Skin epidermis (tissue), 12 donors: ENCODE measurements at regions not wholly inside any gene's neighbourhood (a gene's known extent, or its start where the extent isn't known, plus 50 kb on each side); places are given as distances from the start of the nearest gene placed in this dataset.
A peak's percentile ranks its signal among the peaks of the same experiment; 100 is the strongest.
"Not testable (repeated sequence)": the region's sequence is repeated elsewhere in the genome, so short reads cannot be mapped to it uniquely, and the experiment has no call there.

Experiments used
- H3K27ac ChIP-seq, 21 experiments: fragments of 200-600 bp; sonication (generic) in 11 of 21; one replicate each; pipeline ENCODE4 v1.5.0; 2020; ENCODE audit warnings: mild to moderate bottlenecking in 3 of 21, inconsistent platforms in 2 of 21, moderate library complexity in 2 of 21
- H3K4me3 ChIP-seq, 7 experiments: fragments of 200-600 bp; sonication (generic) in 2 of 7; one replicate each; pipeline ENCODE4 v1.5.0; 2020; ENCODE audit warnings: inconsistent platforms in 2 of 7, mild to moderate bottlenecking in 2 of 7, moderate library complexity in 1 of 7

DNA sequence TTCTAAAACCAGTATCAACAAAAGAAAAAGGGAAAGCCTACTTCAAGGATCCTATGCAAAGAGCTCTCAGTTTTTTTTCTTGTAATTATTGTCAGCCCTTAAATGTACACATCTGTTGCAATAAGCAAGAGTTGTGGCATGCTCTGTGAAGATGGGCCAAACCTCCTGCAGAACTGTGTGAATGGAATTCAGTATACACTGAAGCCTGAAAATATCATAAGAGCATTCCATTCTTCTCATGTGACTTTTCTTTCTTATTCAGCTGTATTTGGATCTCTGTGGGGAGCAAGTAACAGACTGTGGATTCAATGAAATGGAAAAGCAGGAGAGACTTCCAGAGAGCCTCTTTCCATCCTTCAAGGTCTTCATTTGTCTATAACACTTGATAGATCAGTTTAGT, 130.7 kb downstream of the SAMD9 start:
- H3K27ac ChIP-seq = peak overlapping the region in 5 of 21 experiments; percentile 28 to 56 (median 34)

DNA sequence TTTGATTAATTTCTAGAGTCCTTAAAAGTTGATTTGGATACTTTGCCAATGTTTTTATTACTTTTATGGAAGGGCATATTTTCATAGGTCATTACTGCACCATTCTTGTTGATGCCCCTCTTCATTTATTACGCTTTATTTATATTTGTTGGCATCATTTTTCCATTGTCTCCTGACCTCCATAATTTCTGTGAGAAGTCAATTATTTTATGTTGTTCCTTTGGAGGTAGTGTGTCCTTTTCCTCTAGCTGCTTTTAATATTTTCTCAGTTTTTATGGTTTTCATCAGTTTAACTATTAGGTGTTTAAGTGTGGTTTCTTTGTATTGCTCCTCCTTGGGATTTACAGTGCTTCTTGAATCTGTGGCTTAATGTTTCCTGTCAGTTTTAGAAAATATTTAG, 134.9 kb downstream of the SAMD9 start:
- Histone ChIP-seq H3K4me3 (no peak overlapping the region), H3K27ac (no peak overlapping the region)

More for the DNA sequence above, 130.7 kb downstream of the SAMD9 start:
- no peak overlapping the region for H3K4me3 ChIP-seq

DNA sequence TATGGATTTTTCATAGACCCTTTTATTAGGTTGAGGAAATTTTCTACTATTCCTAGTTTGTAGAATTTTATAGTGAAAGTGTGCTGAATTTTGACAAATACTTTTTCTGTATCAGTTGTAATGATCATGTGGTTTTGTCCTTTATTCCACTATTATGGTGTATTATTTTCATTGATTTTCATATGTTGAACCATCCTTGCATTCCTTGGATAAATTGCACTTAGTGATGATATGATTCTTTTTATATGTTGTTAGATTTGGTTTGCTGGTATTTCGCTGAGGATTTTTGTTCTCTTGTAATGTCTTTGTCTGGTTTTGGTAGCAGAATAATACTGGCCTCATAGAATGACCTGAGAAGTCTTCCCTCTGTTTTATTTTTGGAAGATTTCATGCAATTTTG, 140.6 kb upstream of the CDK6 start:
- H3K4me3 ChIP-seq = no peak overlapping the region
- H3K27ac ChIP-seq = no peak overlapping the region

DNA sequence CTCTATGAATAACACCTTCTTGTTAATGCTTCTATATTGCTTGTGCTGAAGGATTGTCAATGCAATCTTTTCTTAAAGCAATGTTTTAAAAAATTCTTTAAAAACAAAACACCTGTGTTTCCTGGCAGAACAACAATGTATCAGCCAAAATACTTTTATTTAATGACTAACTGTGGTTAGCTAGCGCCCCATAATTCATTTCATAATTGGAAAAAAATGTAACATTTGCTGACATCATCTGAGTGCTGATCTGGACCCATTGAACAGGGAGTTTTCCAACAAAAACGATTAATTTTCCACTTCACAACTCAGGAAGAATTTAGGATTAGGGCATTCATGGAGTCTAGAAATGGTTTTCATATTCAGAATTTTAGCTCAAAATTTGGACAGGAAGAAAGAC, 137.6 kb upstream of the CDK6 start:
- Histone ChIP-seq H3K4me3 (no peak overlapping the region), H3K27ac (no peak overlapping the region)

DNA sequence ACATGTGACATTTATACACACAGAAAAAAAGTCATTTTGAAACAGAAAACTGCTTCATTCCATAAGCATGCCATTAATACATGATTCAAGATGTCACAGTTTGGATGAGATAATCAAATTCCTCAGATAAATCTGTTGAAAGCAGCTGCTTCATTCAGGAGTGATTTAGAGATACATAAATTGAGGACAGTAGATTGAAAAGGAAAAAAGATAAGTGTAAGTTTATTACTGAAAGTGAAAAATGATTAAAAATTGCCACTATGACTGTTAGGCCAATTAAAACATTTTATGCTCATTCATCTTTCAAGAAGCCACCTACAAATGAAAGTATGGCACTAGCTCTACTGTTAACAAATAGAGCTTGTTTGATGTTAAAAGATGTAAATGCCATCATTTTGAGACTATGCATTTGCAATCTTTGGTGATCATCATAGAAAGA, 136.9 kb upstream of the CDK6 start:
- Histone ChIP-seq H3K27ac (no peak overlapping the region), H3K4me3 (no peak overlapping the region)

DNA sequence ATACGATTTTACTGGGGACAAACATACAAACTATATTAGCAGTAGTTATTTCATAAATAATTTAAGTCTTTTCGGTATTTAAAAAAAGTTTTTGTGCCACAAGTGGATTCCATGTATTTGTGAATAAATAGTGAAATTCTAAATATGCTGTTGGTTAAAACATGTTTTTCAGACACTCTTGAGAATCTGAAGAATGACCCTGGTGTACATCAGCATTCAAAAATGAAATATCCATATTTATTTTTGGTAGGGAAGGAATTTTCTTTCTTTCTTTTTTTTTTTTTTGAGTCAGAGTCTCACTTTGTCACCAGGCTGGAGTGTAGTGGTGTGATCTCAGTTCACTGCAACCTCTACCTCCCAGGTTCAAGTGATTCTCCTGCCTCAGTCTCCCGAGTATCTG, 136.1 kb upstream of the CDK6 start:
- no peak overlapping the region for H3K27ac ChIP-seq
- no peak overlapping the region for H3K4me3 ChIP-seq

DNA sequence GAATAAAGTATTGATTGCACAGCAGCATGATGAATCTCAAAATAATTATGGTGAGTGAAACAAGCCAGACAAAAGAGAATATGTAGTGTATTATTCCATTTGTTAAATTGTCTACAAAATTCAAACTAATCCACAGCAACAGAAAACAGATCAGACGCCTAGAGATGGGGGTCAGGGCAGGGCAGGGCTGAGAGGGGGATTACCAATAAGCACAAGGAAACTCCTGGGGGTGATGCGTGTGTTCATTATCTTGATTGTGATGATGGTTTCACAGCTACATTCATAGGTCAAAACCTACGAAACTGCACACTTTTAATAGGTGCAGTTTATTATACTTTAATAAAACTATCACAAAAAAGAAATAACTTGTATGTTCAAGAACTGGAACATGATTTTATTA, 132.7 kb upstream of the CDK6 start:
- Histone ChIP-seq H3K4me3 (no peak overlapping the region), H3K27ac (no peak overlapping the region)

DNA sequence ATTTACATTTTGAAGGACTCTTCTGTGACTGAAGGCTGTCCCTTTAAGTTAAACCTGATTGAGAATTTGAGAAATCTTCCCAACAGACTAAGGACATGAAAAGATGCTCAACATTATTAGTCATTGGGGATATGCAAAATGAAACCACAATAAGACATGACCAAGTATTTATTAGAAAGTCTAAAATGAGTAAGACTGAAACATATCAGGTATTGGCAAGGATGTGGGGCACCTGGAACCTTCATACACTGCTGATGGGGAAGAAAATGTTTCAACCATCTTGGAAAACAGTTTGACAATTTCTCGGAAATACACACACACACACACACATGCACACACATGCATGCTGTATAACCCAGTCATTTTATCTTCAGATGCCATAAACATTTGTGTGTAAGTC, 132.1 kb upstream of the CDK6 start:
- no peak overlapping the region for H3K4me3 ChIP-seq
- H3K27ac ChIP-seq = no peak overlapping the region

DNA sequence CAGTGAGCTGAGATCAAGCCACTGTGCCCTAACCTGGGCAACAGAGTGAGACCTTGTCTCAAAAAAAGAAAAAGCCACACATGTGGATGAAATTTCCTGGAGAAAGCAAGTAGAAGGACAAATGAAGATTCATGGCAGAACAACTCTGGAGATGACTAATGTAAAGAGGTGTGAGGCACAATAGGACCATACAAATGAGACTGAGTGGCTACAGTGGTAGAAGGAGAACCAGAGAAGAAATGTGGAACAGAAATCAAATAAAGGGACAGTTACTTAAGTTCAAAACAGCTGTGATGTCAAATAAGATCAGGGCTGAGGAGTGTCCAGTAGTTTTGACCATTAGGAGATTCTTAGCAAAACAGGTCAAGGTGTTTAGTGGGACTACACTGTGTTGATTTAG, 130.9 kb upstream of the CDK6 start:
- Histone ChIP-seq H3K4me3 (no peak overlapping the region), H3K27ac (no peak overlapping the region)

DNA sequence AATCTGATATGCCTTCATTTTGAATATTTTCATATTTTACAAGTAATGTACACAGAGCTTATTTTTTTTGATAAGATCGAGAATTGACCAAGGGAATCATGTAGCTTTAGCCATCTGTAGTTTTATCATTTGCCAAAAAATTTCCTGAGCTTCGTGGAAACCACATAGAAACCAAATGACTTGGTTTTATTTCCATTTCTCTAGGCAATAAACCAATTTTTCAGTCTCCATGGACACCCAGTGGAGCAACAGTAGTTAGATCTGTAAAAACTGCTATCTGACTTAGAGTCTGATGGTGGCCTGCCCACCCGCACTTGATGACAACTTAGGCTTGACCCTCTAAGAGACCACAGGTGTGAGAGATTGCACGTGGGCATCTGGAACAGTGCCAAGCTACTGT, 127.8 kb upstream of the CDK6 start:
- Histone ChIP-seq H3K4me3 (no peak overlapping the region), H3K27ac (no peak overlapping the region)

DNA sequence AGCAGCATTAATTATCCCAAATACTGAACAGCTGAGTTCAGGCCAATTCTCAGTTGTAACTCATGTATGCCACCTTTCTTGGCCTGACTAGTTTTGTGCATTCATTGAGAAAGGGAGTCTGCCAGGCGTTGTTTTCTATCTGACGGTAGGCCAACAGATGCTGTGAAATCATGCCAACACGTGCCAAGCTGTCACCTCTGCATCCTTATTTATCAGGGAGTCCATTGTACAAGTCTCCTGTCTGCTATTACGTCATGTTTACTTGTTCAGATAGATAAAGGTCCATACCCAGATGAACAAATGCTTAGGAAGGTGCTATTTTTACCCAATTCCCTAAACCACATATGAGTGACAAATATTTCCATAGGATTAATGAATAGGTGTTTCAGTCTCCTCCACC, 127.2 kb upstream of the CDK6 start:
- no peak overlapping the region for H3K27ac ChIP-seq
- no peak overlapping the region for H3K4me3 ChIP-seq

DNA sequence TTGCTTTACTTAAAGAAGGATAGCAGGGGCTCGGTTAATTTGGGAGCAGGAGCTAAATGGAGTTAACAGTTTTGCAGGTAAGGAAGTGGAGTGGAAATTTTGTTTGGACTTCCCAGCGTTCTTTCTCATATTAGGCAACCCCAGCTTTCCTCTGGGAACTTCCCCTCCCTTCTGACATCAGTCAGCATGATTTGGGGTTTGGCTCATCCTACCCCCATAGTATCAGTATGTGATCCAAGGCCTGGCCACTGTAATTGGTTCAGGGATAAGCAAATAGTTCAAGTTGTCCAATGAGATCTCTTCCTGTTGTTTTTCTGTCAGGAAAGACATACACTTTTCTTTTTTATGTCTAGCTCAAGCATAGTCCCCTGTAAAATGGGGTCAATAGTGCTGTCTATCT, 125.6 kb upstream of the CDK6 start:
- Histone ChIP-seq H3K4me3 (no peak overlapping the region), H3K27ac (no peak overlapping the region)

DNA sequence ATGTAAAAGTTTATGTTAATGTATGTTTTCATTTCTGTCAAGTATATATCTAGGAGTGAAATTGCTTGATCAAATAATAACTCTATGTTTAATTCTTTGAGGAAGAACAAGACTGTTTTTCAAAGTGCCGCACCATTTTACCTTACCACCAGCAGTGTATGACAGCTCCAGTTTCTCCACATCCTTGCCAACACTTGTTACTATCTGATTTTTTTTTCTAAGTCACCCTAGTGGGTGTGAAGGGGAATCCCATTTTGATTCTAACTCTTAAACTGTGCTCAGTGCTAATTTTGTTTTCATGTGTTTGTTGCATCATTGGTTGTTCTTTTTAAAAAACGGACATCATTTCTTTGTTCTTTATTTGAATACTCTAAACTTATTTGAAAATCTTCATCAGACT, 120.2 kb upstream of the CDK6 start:
- no peak overlapping the region for H3K27ac ChIP-seq
- no peak overlapping the region for H3K4me3 ChIP-seq

DNA sequence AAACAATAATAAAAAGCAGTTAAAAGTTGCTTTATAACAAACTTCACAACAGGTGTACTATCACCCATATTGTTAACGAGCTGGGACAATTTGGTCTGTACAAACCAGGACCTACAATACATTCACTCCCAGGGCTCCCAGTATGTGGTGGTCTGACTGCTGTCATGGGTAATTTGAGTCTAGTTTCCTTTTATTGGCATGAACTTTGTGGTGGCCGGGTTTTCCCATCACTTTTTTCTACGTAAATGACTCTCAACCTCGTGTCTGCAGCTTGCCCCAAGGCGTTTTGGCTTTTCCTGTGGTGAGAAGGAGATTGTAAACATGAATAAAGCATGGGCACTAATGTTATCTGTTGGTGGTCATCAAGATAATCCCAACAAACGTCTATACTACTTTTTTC, 118.7 kb upstream of the CDK6 start:
- Histone ChIP-seq H3K27ac (no peak overlapping the region), H3K4me3 (no peak overlapping the region)

DNA sequence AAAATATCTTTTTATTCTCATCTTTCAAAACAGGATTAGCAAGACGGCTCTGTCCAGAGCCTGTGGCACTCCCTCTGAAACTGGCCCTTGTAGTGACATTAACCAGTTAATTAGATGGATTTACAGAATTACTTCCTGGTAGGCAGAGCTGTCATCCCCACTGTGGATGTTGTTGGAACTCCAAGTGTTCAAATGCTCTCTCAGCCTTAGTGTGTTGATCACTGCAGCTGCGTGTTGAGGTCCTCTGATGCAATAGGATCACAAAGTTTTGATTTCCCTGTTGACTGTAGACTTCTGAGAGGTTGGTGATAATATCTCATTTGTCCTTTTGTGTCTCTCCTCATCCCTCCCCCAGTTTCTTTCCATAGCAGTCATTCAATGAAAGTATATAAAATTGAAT, 117.3 kb upstream of the CDK6 start:
- Histone ChIP-seq H3K27ac (no peak overlapping the region), H3K4me3 (no peak overlapping the region)

DNA sequence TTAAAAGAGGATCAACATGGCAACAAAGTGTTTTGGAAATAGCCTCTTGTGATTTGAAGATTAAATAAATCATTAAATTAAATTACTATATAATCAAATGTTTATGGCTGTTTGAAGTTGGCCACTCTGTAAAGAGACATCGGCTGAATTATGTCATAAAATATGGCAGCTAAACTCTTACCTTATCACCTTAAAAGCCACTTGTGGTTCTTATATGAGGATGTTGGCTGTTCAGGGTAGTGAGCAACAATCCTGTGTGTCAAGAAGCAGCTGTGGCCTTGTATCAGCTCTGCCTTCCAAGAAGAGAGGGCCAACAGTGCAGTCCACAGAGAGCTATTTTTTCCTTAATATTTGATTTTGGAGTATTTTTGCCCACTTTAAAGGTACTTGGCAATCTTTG, 113.4 kb upstream of the CDK6 start:
- Histone ChIP-seq H3K4me3 (no peak overlapping the region), H3K27ac (no peak overlapping the region)

DNA sequence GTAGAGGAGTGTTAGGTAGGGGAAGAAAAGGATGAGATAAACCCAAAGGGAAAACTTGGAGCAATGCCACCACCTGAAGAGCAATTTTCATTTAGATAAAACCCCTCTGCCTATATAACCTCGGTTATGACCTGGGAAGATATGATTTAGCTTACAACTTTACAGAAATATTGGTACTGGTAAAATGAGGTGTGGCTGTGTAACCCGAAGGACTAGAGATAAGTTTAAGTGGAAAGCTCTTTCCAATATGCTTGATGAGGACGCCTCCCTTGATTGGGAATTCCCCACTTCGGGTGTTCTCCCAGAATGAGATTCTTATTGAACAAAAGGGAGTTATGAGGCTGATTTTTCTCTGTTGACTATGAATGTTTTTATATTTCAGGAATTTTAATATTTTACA, 109.5 kb upstream of the CDK6 start:
- Histone ChIP-seq H3K27ac (no peak overlapping the region), H3K4me3 (no peak overlapping the region)

DNA sequence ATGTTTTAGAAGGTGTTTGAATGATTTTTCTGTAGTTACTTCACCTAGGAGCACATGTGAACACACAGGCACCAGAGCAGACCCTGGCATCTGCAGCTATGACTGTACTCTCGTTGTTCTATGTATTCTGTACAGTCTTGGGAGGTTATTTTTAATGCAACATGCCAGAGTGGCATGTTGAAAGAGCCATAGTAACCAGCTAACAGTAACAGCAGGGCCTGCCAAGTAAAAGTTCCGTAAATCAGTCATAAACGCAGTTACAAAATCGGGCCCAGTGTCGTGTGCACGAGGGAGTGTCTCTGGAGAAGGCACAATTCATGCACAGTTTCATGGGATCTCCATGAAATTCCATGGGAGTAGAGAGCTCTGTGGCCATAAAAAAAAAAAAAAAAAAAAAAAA, 108.3 kb upstream of the CDK6 start:
- Histone ChIP-seq H3K4me3 (no peak overlapping the region), H3K27ac (peak overlapping the region in 1 of 21 experiments; percentile 55)

DNA sequence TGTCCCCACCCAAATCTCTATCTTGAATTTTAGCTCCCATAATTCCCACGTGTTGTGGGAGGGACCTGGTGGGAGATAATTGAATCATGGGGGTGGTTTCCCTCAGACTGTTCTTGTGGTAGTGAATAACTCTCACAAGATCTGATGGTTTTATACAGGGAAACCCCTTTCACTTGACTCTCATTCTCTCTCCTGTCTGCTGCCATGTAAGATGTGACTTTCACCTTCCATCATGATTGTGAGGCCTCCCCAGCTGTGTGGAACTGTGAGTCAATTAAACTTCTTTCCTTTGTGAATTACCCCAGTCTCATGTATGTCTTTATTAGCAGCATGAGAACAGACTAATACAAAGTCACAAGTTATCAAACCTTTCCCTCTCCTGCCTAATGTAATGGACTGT, 106.3 kb upstream of the CDK6 start:
- not testable (repeated sequence) for H3K4me3 ChIP-seq, H3K27ac ChIP-seq

DNA sequence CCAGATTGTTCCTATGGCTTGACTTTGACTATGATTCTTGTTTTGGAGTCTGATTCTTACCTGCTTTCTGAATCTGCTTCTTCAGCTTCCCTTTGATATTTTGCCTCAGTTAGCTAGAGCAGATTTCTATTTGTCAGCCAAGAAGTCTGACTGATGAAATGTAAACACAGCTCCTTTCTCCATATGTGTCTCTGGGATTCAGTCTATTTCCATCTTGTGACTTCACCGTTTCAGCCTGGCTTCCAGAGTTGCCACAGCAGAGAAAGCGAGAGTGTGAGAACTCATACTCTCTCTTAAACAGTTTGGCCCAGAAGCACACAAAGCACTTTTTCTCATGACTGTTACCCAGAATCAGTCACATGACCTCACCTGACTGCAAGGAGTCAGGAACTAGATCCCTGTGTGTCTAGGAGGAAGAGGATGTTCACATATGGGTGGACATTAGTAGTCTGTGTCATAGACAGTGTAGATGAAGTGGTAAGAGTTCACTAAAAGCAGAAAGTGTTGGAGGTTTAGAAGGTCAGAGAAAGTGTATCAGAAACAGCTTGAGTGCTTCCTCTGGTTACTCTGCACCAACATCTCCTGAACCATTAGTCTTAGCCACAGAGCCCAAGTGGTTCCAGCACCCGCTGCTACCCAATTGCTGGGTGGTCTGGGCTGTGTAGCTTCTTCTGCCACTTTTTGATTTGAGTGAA, 103.4 kb upstream of the CDK6 start:
- no peak overlapping the region for H3K27ac ChIP-seq
- no peak overlapping the region for H3K4me3 ChIP-seq

DNA sequence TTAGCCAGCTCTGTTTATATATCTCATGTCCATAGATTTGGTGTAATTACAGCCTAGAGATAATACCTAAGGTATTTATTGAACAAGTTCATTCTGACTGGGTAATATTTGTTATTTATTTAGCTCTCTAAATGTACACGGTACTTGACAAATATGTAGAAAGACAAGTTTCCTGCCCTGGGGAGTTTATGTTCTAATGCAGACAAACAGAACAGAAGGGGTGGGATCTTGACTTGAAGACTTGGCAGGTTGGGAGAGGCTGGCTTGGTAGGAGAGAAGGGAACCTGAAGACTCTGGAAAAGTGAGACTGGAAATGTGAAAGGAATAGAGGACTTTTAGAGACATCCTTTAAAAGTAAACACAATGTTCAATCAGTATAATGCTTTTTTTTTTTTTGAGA, 97.7 kb upstream of the CDK6 start:
- no peak overlapping the region for H3K4me3 ChIP-seq
- peak overlapping the region in 1 of 21 experiments; percentile 34 for H3K27ac ChIP-seq

DNA sequence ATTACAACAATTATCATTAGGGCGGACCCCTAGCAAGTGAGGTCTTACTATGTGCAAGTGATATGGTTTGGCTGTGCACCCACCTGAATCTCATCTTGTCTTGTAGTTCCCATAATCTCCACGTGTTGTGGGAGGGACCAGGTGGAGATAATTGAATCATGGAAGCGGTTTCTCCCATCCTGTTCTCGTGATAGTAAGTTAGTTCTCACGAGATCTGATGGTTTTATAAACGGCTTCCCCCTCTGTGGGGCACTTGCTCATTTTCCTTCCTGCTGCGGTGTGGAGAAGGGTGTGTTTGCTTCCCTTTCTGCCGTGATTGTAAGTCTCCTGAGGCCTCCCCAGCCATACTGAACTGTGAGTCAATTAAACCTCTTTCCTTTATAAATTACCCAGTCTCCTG, 96.1 kb upstream of the CDK6 start:
- H3K27ac ChIP-seq = no peak overlapping the region
- H3K4me3 ChIP-seq = no peak overlapping the region
